H1 (cell line): ENCODE measurements at regions not wholly inside any gene's neighbourhood (a gene's known extent, or its start where the extent isn't known, plus 50 kb on each side); places are given as distances from the start of the nearest gene placed in this dataset.

Experiments
- CTCF ChIA-PET: fragments of 300-600 bp; sonication (Branson Sonifier 250); formaldehyde crosslinking; loops from one replicate; lab custom pipeline; 2021; ENCODE audit not compliant: partially characterized antibody; lab: Charles Lee
- POLR2A ChIA-PET: fragments of 300-600 bp; sonication (Branson Sonifier 250); formaldehyde crosslinking; loops from one replicate; lab custom pipeline; 2021; ENCODE audit warnings: inconsistent platforms; ENCODE audit not compliant: partially characterized antibody; lab: Charles Lee
- DNase-seq, 2 experiments: peaks; one replicate each; pipeline versions ENCODE4 v3.0.0 to v3.0.0-alpha.2; 2010 to 2022; ENCODE audit warnings: low spot score in 2 of 2, low read depth in 1 of 2, mixed read lengths in 1 of 2
- FAIRE-seq: peaks from 2 replicates; lab custom pipeline; 2011; peaks lifted over from hg19 to GRCh38; lab: Jason Lieb, UNC
- H2AFZ ChIP-seq: 2 replicates; pipeline ENCODE4 v1.8.1; 2012; ENCODE audit warnings: low read length, inconsistent platforms
- H2AK5ac ChIP-seq: 2 replicates; pipeline ENCODE4 v1.6.1; 2013; ENCODE audit warnings: low read depth, low read length
- H2BK120ac ChIP-seq: replicated peaks from 2 replicates; pipeline ENCODE3; 2013; ENCODE audit warnings: low read depth, low read length, inconsistent platforms
- H2BK12ac ChIP-seq: 2 replicates; pipeline ENCODE4 v1.6.1; 2013; ENCODE audit warnings: low read depth, low read length
- H2BK15ac ChIP-seq: 2 replicates; pipeline ENCODE4 v1.6.1; 2013; ENCODE audit warnings: low read length
- H2BK20ac ChIP-seq: 2 replicates; pipeline ENCODE4 v1.6.1; 2013; ENCODE audit warnings: low read length
- H2BK5ac ChIP-seq: 2 replicates; pipeline ENCODE4 v1.6.1; 2013; ENCODE audit warnings: low read depth, low read length
- H3K14ac ChIP-seq: 2 replicates; pipeline ENCODE4 v1.6.1; 2013; ENCODE audit warnings: inconsistent platforms; ENCODE audit not compliant: insufficient read length
- H3K18ac ChIP-seq: 2 replicates; pipeline ENCODE4 v1.6.1; 2013; ENCODE audit warnings: low read length; ENCODE audit errors: extremely low read depth
- H3K23ac ChIP-seq: 2 replicates; pipeline ENCODE4 v1.6.1; 2013; ENCODE audit warnings: inconsistent platforms; ENCODE audit not compliant: insufficient read length
- H3K23me2 ChIP-seq: 2 replicates; pipeline ENCODE4 v1.6.1; 2013; ENCODE audit warnings: low read depth, low read length
- H3K27ac ChIP-seq: 2 replicates; pipeline ENCODE4 v1.6.1; 2011; ENCODE audit warnings: low read depth, low read length, inconsistent platforms
- H3K27me3 ChIP-seq, 4 experiments: replicated peaks in 1 of 4; 1 replicate in 1 of 4; 2 replicates in 3 of 4; pipeline versions ENCODE4 v1.6.1 to v1.8.1; 2011 to 2013; ENCODE audit warnings: low read length in 3 of 4, mild to moderate bottlenecking in 3 of 4, inconsistent platforms in 2 of 4, mixed read lengths in 2 of 4, moderate library complexity in 1 of 4; ENCODE audit not compliant: control insufficient read depth in 3 of 4, insufficient read depth in 3 of 4; ENCODE audit errors: extremely low read depth in 1 of 4
- H3K36me3 ChIP-seq, 4 experiments: 2 replicates each; pipeline versions ENCODE4 v1.6.1 to v1.8.1; 2011 to 2013; ENCODE audit warnings: mild to moderate bottlenecking in 4 of 4, low read length in 3 of 4, moderate library complexity in 2 of 4, control low read depth in 1 of 4, inconsistent platforms in 1 of 4; ENCODE audit not compliant: insufficient read depth in 4 of 4, control insufficient read depth in 2 of 4
- H3K4ac ChIP-seq: replicated peaks from 2 replicates; pipeline ENCODE3; 2013; ENCODE audit warnings: low read length, low read depth, mixed read lengths, inconsistent platforms; ENCODE audit not compliant: insufficient read length
- H3K4me1 ChIP-seq, 4 experiments: replicated peaks in 1 of 4; 1 replicate in 1 of 4; 2 replicates in 3 of 4; pipeline versions ENCODE4 v1.6.1 to v1.8.1; 2011 to 2013; ENCODE audit warnings: low read length in 3 of 4, inconsistent platforms in 2 of 4, mixed read lengths in 1 of 4; ENCODE audit not compliant: insufficient read depth in 4 of 4, control insufficient read depth in 3 of 4
- H3K4me2 ChIP-seq, 2 experiments: 2 replicates each; pipeline versions ENCODE4 v1.6.1 to v1.8.1; 2011 to 2013; ENCODE audit warnings: low read depth in 2 of 2, low read length in 2 of 2, control low read depth in 1 of 2, inconsistent platforms in 1 of 2, mild to moderate bottlenecking in 1 of 2; ENCODE audit not compliant: insufficient read depth in 1 of 2
- H3K4me3 ChIP-seq, 4 experiments: fragments of 200-600, 300-600 bp in 1 of 4; sonication (generic), shearing (Covaris generic), sonication (Bioruptor Twin) in 1 of 4; 2 replicates each; pipeline versions ENCODE4 v1.5.1 to v1.8.1; 2011 to 2016; ENCODE audit warnings: low read length in 4 of 4, low read depth in 3 of 4, control low read depth in 2 of 4, inconsistent platforms in 2 of 4, mild to moderate bottlenecking in 2 of 4, mixed read lengths in 1 of 4, moderate library complexity in 1 of 4; ENCODE audit not compliant: insufficient read depth in 2 of 4; ENCODE audit errors: extremely low read depth in 1 of 4
- H3K56ac ChIP-seq: replicated peaks from 2 replicates; pipeline ENCODE3; 2013; ENCODE audit warnings: low read depth, mild to moderate bottlenecking, mixed read lengths, low read length, inconsistent platforms; ENCODE audit not compliant: insufficient read length
- H3K79me1 ChIP-seq: 2 replicates; pipeline ENCODE4 v1.6.1; 2013; ENCODE audit warnings: low read depth, low read length, control low read depth
- H3K79me2 ChIP-seq, 2 experiments: 2 replicates each; pipeline versions ENCODE4 v1.6.1 to v1.8.1; 2012 to 2013; ENCODE audit warnings: low read length in 2 of 2, mild to moderate bottlenecking in 2 of 2, inconsistent platforms in 1 of 2; ENCODE audit not compliant: insufficient read depth in 2 of 2, control insufficient read depth in 1 of 2
- H3K9ac ChIP-seq, 4 experiments: replicated peaks in 1 of 4; 1 replicate in 1 of 4; 2 replicates in 3 of 4; pipeline versions ENCODE4 v1.6.1 to v1.8.1; 2011 to 2013; ENCODE audit warnings: low read depth in 3 of 4, low read length in 3 of 4, control low read depth in 2 of 4, mild to moderate bottlenecking in 2 of 4, moderate library complexity in 2 of 4, inconsistent platforms in 1 of 4; ENCODE audit errors: extremely low read depth in 1 of 4
- H3K9me3 ChIP-seq, 2 experiments: 2 replicates each; pipeline versions ENCODE4 v1.6.1 to v1.8.1; 2012 to 2013; ENCODE audit warnings: mild to moderate bottlenecking in 2 of 2, moderate library complexity in 2 of 2, control low read depth in 1 of 2, inconsistent platforms in 1 of 2, low read depth in 1 of 2, low read length in 1 of 2, mixed read lengths in 1 of 2; ENCODE audit not compliant: insufficient read depth in 2 of 2
- H4K20me1 ChIP-seq, 2 experiments: replicated peaks in 1 of 2; 2 replicates each; pipeline versions ENCODE3 to v1.8.1; 2011 to 2013; ENCODE audit warnings: inconsistent platforms in 2 of 2, low read length in 2 of 2, mild to moderate bottlenecking in 1 of 2; ENCODE audit not compliant: insufficient read depth in 2 of 2, control insufficient read depth in 1 of 2
- H4K5ac ChIP-seq: 2 replicates; pipeline ENCODE4 v1.6.1; 2013; ENCODE audit warnings: low read length, low read depth, mixed read lengths, inconsistent platforms; ENCODE audit not compliant: insufficient read length
- H4K8ac ChIP-seq: 2 replicates; pipeline ENCODE4 v1.8.0; 2013; ENCODE audit warnings: mild to moderate bottlenecking, moderate library complexity, low read length, inconsistent platforms; ENCODE audit not compliant: insufficient read depth; ENCODE audit errors: extremely low read depth
- H4K91ac ChIP-seq: replicated peaks from 2 replicates; pipeline ENCODE3; 2013; ENCODE audit warnings: low read length, mixed read lengths, inconsistent platforms; ENCODE audit not compliant: insufficient read length
- BCL11A ChIP-seq, 2 experiments: IDR thresholded peaks; one replicate each; pipeline ENCODE4 v1.6.1; 2011; ENCODE audit warnings: low read depth in 2 of 2, low read length in 2 of 2, mild to moderate bottlenecking in 2 of 2
- EP300 ChIP-seq, 2 experiments: IDR thresholded peaks; 1 replicate in 1 of 2; 2 replicates in 1 of 2; pipeline ENCODE4 v1.6.1; 2011 to 2012; ENCODE audit warnings: low read depth in 2 of 2, low read length in 2 of 2, mild to moderate bottlenecking in 2 of 2, borderline replicate concordance in 1 of 2, inconsistent platforms in 1 of 2, moderate library complexity in 1 of 2
- KDM4A ChIP-seq: IDR thresholded peaks from one replicate; pipeline ENCODE4 v1.7.1; 2012; ENCODE audit warnings: low read depth, mild to moderate bottlenecking, moderate library complexity, low read length, inconsistent platforms; ENCODE audit not compliant: severe bottlenecking
- RNF2 ChIP-seq: fragments of 200-900, 300-1000 bp; sonication (generic); IDR thresholded peaks from 2 replicates; pipeline ENCODE4 v1.7.1; 2016; ENCODE audit warnings: borderline replicate concordance, low read depth, mild to moderate bottlenecking, antibody characterized with exemption, low read length; ENCODE audit not compliant: poor library complexity, severe bottlenecking; ENCODE audit errors: missing control alignments
- SRF ChIP-seq: IDR thresholded peaks from 2 replicates; pipeline ENCODE4 v1.6.1; 2011; ENCODE audit warnings: mild to moderate bottlenecking, low read depth, low read length, moderate library complexity
- SUZ12 ChIP-seq: fragments of 200-600 bp; sonication (generic); IDR thresholded peaks from 2 replicates; pipeline ENCODE4 v1.6.1; 2012; ENCODE audit warnings: mild to moderate bottlenecking, inconsistent platforms, low read length, moderate library complexity, mixed read lengths
- TAF7 ChIP-seq: optimal IDR thresholded peaks from 2 replicates; pipeline ENCODE3; 2011; ENCODE audit warnings: low read depth, mild to moderate bottlenecking, inconsistent platforms, low read length, moderate library complexity, borderline replicate concordance
- WGBS, 2 experiments: shearing (Covaris generic) in 1 of 2; methylation state at CpG; one replicate each; pipeline versions ENCODE4 v1.1.6 to v1.1.7; 2013 to 2015; ENCODE audit warnings: low lambda C conversion rate in 2 of 2, mixed read lengths in 2 of 2, inconsistent platforms in 1 of 2, low coverage in 1 of 2, missing lambda C conversion rate in 1 of 2; ENCODE audit not compliant: insufficient replicate concordance in 2 of 2, insufficient coverage in 1 of 2, insufficient read length in 1 of 2; ENCODE audit errors: extremely low coverage in 1 of 2, missing lambda C conversion rate in 1 of 2; 5-methylcytosine and 5-hydroxymethylcytosine counted together

DNA sequence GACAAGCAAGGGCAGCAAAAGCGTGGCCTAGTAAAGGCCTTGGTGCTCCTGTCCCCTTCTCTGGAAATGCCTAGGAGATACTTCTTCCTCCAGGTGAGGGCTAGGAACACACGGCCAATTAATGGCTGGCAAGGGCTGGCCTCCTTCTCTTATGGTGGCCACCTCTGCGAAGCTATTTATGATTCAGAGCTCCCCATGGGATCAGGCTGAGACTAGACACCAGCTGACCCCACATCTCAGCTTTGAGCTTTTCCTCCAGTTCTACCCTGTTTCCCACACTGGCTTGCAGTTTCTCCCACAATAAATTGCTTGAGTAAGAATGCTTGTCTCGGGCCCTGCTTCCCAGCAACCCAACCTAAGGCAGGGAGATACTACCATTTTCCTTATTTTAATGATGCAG, 53.7 kb downstream of the CAMK2N1 start:
- no peak overlapping the region for H2AK5ac ChIP-seq
- CTCF ChIA-PET = interaction anchor here (0.5 to 8.5 kb wide), 19 partner anchors 9 to 623 kb away, joined by 3 to 63 read pairs (median 7); no protein-coding TSS in a partner anchor

More for the DNA sequence above, 53.7 kb downstream of the CAMK2N1 start:
- DNase-seq (no peak), FAIRE-seq (no peak)
- H3K9me3 ChIP-seq = no peaks in the 10 kb centered on the region
- no peak for TF ChIP-seq BCL11A (IDR thresholded peaks at IDR 0.05; ENCODE audit: low read depth in 2 of 2, low read length in 2 of 2)
- TF ChIP-seq TAF7 = no peak
- no peak for TF ChIP-seq KDM4A
- TF ChIP-seq SRF = no peak
- TF ChIP-seq RNF2 = no peak
- TF ChIP-seq SUZ12 = no peak
- TF ChIP-seq EP300 (IDR thresholded peaks at IDR 0.05; ENCODE audit: borderline replicate concordance in 1 of 2, low read depth in 2 of 2, low read length in 2 of 2) = no peak
- no peaks in the 10 kb centered on the region for H4K20me1 ChIP-seq
- no peak overlapping the region for H4K8ac ChIP-seq
- H2AFZ ChIP-seq = no peak overlapping the region
- H3K79me2 ChIP-seq = no peaks in the 10 kb centered on the region
- H2BK12ac ChIP-seq = no peak overlapping the region
- H3K56ac ChIP-seq = no peak overlapping the region
- no peak overlapping the region for H4K5ac ChIP-seq
- H3K79me1 ChIP-seq = no peaks in the 10 kb centered on the region
- H3K23ac ChIP-seq = no peak overlapping the region
- POLR2A ChIA-PET = interaction anchor here (1.0 to 1.4 kb wide), 2 partner anchors 55 to 67 kb away, joined by 3 read pairs; no protein-coding TSS in a partner anchor
- H3K4me2 ChIP-seq = no peak overlapping the region
- H2BK5ac ChIP-seq = no peak overlapping the region
- peaks cover 0 to 6% (median 0%) of the 10 kb centered on the region in 4 experiments; a peak in 2 of 7 replicates for H3K4me1 ChIP-seq
- WGBS, 2 experiments = 92% methylated on average over 4 of the region's 4 CpGs; no CpG with 5 or more reads in 1 of the 2 experiments
- H2BK120ac ChIP-seq = no peak overlapping the region
- H3K36me3 ChIP-seq = no peaks in the 10 kb centered on the region
- H3K4ac ChIP-seq = no peak overlapping the region
- no peak overlapping the region for H3K18ac ChIP-seq
- no peak overlapping the region for H3K14ac ChIP-seq
- no peak overlapping the region for H3K4me3 ChIP-seq
- H2BK15ac ChIP-seq = no peak overlapping the region
- no peak overlapping the region for H3K9ac ChIP-seq
- H3K23me2 ChIP-seq = no peaks in the 10 kb centered on the region
- no peak overlapping the region for H4K91ac ChIP-seq
- no peak overlapping the region for H3K27ac ChIP-seq
- H2BK20ac ChIP-seq = no peak overlapping the region
- peaks cover 0 to 11% (median 2%) of the 10 kb centered on the region in 4 experiments; a peak in 3 of 7 replicates for H3K27me3 ChIP-seq
